OCI-LY1 (cell line): ENCODE measurements at regions not wholly inside any gene's neighbourhood (a gene's known extent, or its start where the extent isn't known, plus 50 kb on each side); places are given as distances from the start of the nearest gene placed in this dataset.

ENCODE experiments used
- H2AFZ ChIP-seq: fragments of 200-600 bp; sonication (generic), shearing (Covaris generic); 2 replicates; pipeline ENCODE4 v1.6.0; 2014; ENCODE audit warnings: antibody characterized with exemption, mild to moderate bottlenecking, low read length
- H3F3A ChIP-seq: fragments of 200-600 bp; sonication (generic), shearing (Covaris generic); 2 replicates; pipeline ENCODE4 v1.6.0; 2014; ENCODE audit warnings: mild to moderate bottlenecking, antibody characterized with exemption, low read length, moderate library complexity; ENCODE audit not compliant: insufficient read depth
- H3K27ac ChIP-seq: fragments of 200-600 bp; sonication (generic); 2 replicates; pipeline ENCODE4 v1.5.1; 2014; ENCODE audit warnings: low read length, mixed run types, mild to moderate bottlenecking, low read depth; ENCODE audit not compliant: poor library complexity, severe bottlenecking
- H3K27me3 ChIP-seq: fragments of 200-600 bp; sonication (generic); 2 replicates; pipeline ENCODE4 v1.6.0; 2014; ENCODE audit warnings: antibody characterized with exemption, mild to moderate bottlenecking, low read length, moderate library complexity; ENCODE audit not compliant: insufficient read depth
- H3K36me3 ChIP-seq: fragments of 200-600 bp; sonication (generic); 2 replicates; pipeline ENCODE4 v1.6.1; 2014; ENCODE audit warnings: mild to moderate bottlenecking, antibody characterized with exemption, low read length, moderate library complexity, mixed read lengths; ENCODE audit not compliant: insufficient read depth
- H3K4me1 ChIP-seq: fragments of 200-600 bp; sonication (generic); 2 replicates; pipeline ENCODE4 v1.5.1; 2014; ENCODE audit warnings: mild to moderate bottlenecking, low read length, moderate library complexity; ENCODE audit not compliant: insufficient read depth, severe bottlenecking
- H3K4me2 ChIP-seq: fragments of 200-600 bp; sonication (generic), shearing (Covaris generic); 2 replicates; pipeline ENCODE4 v1.6.1; 2014; ENCODE audit warnings: low read length
- H3K4me3 ChIP-seq: fragments of 200-600 bp; sonication (generic); 2 replicates; pipeline ENCODE4 v1.5.1; 2014; ENCODE audit warnings: low read length, low read depth, mild to moderate bottlenecking, mixed read lengths; ENCODE audit not compliant: poor library complexity, severe bottlenecking
- H3K79me2 ChIP-seq: fragments of 200-600 bp; shearing (Covaris generic); 2 replicates; pipeline ENCODE4 v1.6.1; 2016; ENCODE audit warnings: mixed run types, low read length, mixed read lengths; ENCODE audit not compliant: insufficient read depth
- H3K9ac ChIP-seq: fragments of 200-600 bp; sonication (generic), shearing (Covaris generic); 2 replicates; pipeline ENCODE4 v1.6.1; 2014; ENCODE audit warnings: mild to moderate bottlenecking, low read length, mixed read lengths
- H3K9me2 ChIP-seq: fragments of 200-600 bp; sonication (generic), shearing (Covaris generic); 2 replicates; pipeline ENCODE4 v1.6.1; 2014; ENCODE audit warnings: low read depth, mild to moderate bottlenecking, low read length, mixed read lengths
- H3K9me3 ChIP-seq: fragments of 200-600 bp; shearing (Covaris generic); 2 replicates; pipeline ENCODE4 v1.6.1; 2014; ENCODE audit warnings: low read length, mixed read lengths
- H4K20me1 ChIP-seq: fragments of 200-600 bp; sonication (generic), shearing (Covaris generic); 2 replicates; pipeline ENCODE4 v1.6.0; 2016; ENCODE audit warnings: mild to moderate bottlenecking, low read length; ENCODE audit not compliant: insufficient read depth
- CTCF ChIP-seq: fragments of 200-600 bp; sonication (generic), shearing (Covaris generic); IDR thresholded peaks from 2 replicates; pipeline ENCODE4 v1.5.1; 2017; ENCODE audit warnings: mild to moderate bottlenecking, antibody characterized with exemption, low read length, moderate library complexity, mixed read lengths
- EZH2 ChIP-seq: fragments of 200-600 bp; sonication (generic), shearing (Covaris generic); IDR thresholded peaks from 2 replicates; pipeline ENCODE4 v1.8.0; 2017; ENCODE audit warnings: borderline replicate concordance, mixed run types, mild to moderate bottlenecking, antibody characterized with exemption, low read length, moderate library complexity, mixed read lengths

GRCh38 chr15:62509395-62509958, 344.4 kb upstream of the C2CD4B start:
- H3K36me3 ChIP-seq, result no peaks in the 10 kb centered on the region
- H4K20me1 ChIP-seq, result no peaks in the 10 kb centered on the region
- H3K27ac ChIP-seq, result no peak overlapping the region
- no peaks in the 10 kb centered on the region for H3K79me2 ChIP-seq
- no peaks in the 10 kb centered on the region for H3K9me3 ChIP-seq
- H2AFZ ChIP-seq, result no peak overlapping the region
- TF ChIP-seq EZH2 (no peak), CTCF (no peak)
- H3K9ac ChIP-seq, result no peak overlapping the region
- no peaks in the 10 kb centered on the region; the same call in 1 of the 2 replicates for H3K27me3 ChIP-seq
- H3K4me1 ChIP-seq, result no peaks in the 10 kb centered on the region
- H3K9me2 ChIP-seq, result no peaks in the 10 kb centered on the region
- no peak overlapping the region for H3K4me2 ChIP-seq
- H3K4me3 ChIP-seq, result no peak overlapping the region
- H3F3A ChIP-seq, result no peaks in the 10 kb centered on the region

- H3K27ac ChIP-seq, result no peak overlapping the region
These were observed 345.7 kb upstream of the C2CD4B start for GRCh38 chr15:62510791-62511190.

GRCh38 chr15:62512904-62513303, 347.8 kb upstream of the C2CD4B start:
- Histone ChIP-seq H3K9ac (no peak overlapping the region), H3K27me3 (no peaks in the 10 kb centered on the region), H3K79me2 (no peaks in the 10 kb centered on the region), H3K4me3 (no peak overlapping the region), H3K36me3 (no peaks in the 10 kb centered on the region), H3K27ac (no peak overlapping the region), H4K20me1 (no peaks in the 10 kb centered on the region), H3K4me1 (no peaks in the 10 kb centered on the region), H3K9me3 (no peaks in the 10 kb centered on the region), H3F3A (no peaks in the 10 kb centered on the region), H3K4me2 (no peak overlapping the region), H2AFZ (no peak overlapping the region), H3K9me2 (no peaks in the 10 kb centered on the region)
- TF ChIP-seq EZH2 (no peak), CTCF (no peak)

More at GRCh38 chr15:62510791-62511190, 345.7 kb upstream of the C2CD4B start:
- no peaks in the 10 kb centered on the region for H4K20me1 ChIP-seq
- H3K9ac ChIP-seq, result no peak overlapping the region
- no peak overlapping the region for H2AFZ ChIP-seq
- no peaks in the 10 kb centered on the region for H3K79me2 ChIP-seq
- no peaks in the 10 kb centered on the region for H3F3A ChIP-seq
- H3K9me3 ChIP-seq, result no peaks in the 10 kb centered on the region
- no peak overlapping the region for H3K4me2 ChIP-seq
- H3K9me2 ChIP-seq, result no peaks in the 10 kb centered on the region
- no peaks in the 10 kb centered on the region for H3K4me1 ChIP-seq
- TF ChIP-seq CTCF, result no peak
- TF ChIP-seq EZH2, result no peak
- H3K27me3 ChIP-seq, result no peaks in the 10 kb centered on the region; the same call in 1 of the 2 replicates
- no peak overlapping the region for H3K4me3 ChIP-seq
- no peaks in the 10 kb centered on the region for H3K36me3 ChIP-seq
